GM23338 (cell line): ENCODE measurements at regions not wholly inside any gene's neighbourhood (a gene's known extent, or its start where the extent isn't known, plus 50 kb on each side); places are given as distances from the start of the nearest gene placed in this dataset.

Experiments used
- ATAC-seq: fragments of 200-7000 bp; cut with Tn5 transposase; 3 replicates; pipeline ENCODE4 v1.9.1; 2020
- DNase-seq: peaks from one replicate; pipeline ENCODE4 v3.0.0-alpha.2; 2015; ENCODE audit warnings: low spot score
- H2AFZ ChIP-seq: fragments of 200-600 bp; sonication (generic); 2 replicates; pipeline ENCODE4 v1.8.0; 2016; ENCODE audit warnings: antibody characterized with exemption, mild to moderate bottlenecking, moderate library complexity
- H3F3A ChIP-seq: fragments of 200-600 bp; sonication (generic); replicated peaks from 2 replicates; pipeline ENCODE4 v1.8.0; 2017; ENCODE audit warnings: antibody characterized with exemption, mixed run types, low read depth
- H3K27ac ChIP-seq: fragments of 200-600 bp; sonication (generic); 2 replicates; pipeline ENCODE4 v1.6.1; 2016; ENCODE audit warnings: low read depth
- H3K27me3 ChIP-seq: fragments of 200-600 bp; sonication (generic); 2 replicates; pipeline ENCODE4 v1.8.0; 2016; ENCODE audit warnings: mild to moderate bottlenecking, mixed run types, moderate library complexity; ENCODE audit not compliant: insufficient read depth
- H3K36me3 ChIP-seq: fragments of 200-600 bp; sonication (generic); 2 replicates; pipeline ENCODE4 v1.8.0; 2016; ENCODE audit warnings: mild to moderate bottlenecking; ENCODE audit not compliant: insufficient read depth
- H3K4me1 ChIP-seq: fragments of 200-600 bp; sonication (generic); 2 replicates; pipeline ENCODE4 v1.8.0; 2016; ENCODE audit warnings: mild to moderate bottlenecking, moderate library complexity; ENCODE audit not compliant: insufficient read depth
- H3K4me2 ChIP-seq: fragments of 200-600 bp; sonication (generic); 2 replicates; pipeline ENCODE4 v1.7.1; 2017; ENCODE audit warnings: mixed run types
- H3K4me3 ChIP-seq: fragments of 200-600 bp; sonication (generic); 2 replicates; pipeline ENCODE4 v1.6.1; 2016; ENCODE audit warnings: mixed run types
- H3K79me2 ChIP-seq: fragments of 200-600 bp; sonication (generic); replicated peaks from 2 replicates; pipeline ENCODE4 v1.8.0; 2017; ENCODE audit warnings: mild to moderate bottlenecking; ENCODE audit not compliant: insufficient read depth
- H3K9me2 ChIP-seq: fragments of 200-600 bp; sonication (generic); 2 replicates; pipeline ENCODE4 v1.8.0; 2017; ENCODE audit not compliant: insufficient read depth
- H4K20me1 ChIP-seq: fragments of 200-600 bp; sonication (generic); replicated peaks from 2 replicates; pipeline ENCODE4 v1.8.0; 2017; ENCODE audit warnings: mild to moderate bottlenecking; ENCODE audit not compliant: insufficient read depth
- H3K27ac Mint-ChIP-seq: 2 replicates; pipeline ENCODE4 v1.8.0; 2020; ENCODE audit warnings: inconsistent platforms, mild to moderate bottlenecking, moderate library complexity, mixed read lengths
- H3K27me3 Mint-ChIP-seq: 3 replicates; pipeline ENCODE4 v1.8.0; 2022; ENCODE audit warnings: low read depth, mild to moderate bottlenecking, moderate library complexity, mixed read lengths, inconsistent platforms; ENCODE audit not compliant: insufficient read depth, poor library complexity
- H3K36me3 Mint-ChIP-seq: 3 replicates; pipeline ENCODE4 v1.8.0; 2021; ENCODE audit warnings: low read depth, mild to moderate bottlenecking, inconsistent platforms, moderate library complexity, mixed read lengths
- H3K4me1 Mint-ChIP-seq: 3 replicates; pipeline ENCODE4 v1.8.0; 2020; ENCODE audit warnings: mild to moderate bottlenecking, inconsistent platforms, mixed read lengths
- H3K4me3 Mint-ChIP-seq: 3 replicates; pipeline ENCODE4 v1.8.0; 2021; ENCODE audit warnings: moderate library complexity, mild to moderate bottlenecking, inconsistent platforms, mixed read lengths
- H3K9me3 Mint-ChIP-seq: 3 replicates; pipeline ENCODE4 v1.8.0; 2020; ENCODE audit warnings: moderate library complexity, mild to moderate bottlenecking, inconsistent platforms, mixed read lengths
- CTCF ChIP-seq, 2 experiments: fragments of 200-600 bp in 1 of 2; sonication (generic) in 1 of 2; conservative IDR thresholded peaks; 2 replicates each; pipeline versions ENCODE4 v1.5.1 to v1.6.1; 2016 to 2017; ENCODE audit warnings: antibody characterized with exemption in 2 of 2, low read depth in 2 of 2, mild to moderate bottlenecking in 2 of 2, moderate library complexity in 1 of 2
- EZH2phosphoT487 ChIP-seq: fragments of 200-600 bp; sonication (generic); IDR thresholded peaks from one replicate; pipeline ENCODE4 v1.8.1; 2018; ENCODE audit warnings: antibody characterized with exemption; ENCODE audit not compliant: unreplicated experiment
- POLR2AphosphoS5 ChIP-seq: IDR thresholded peaks from 2 replicates; pipeline ENCODE4 v1.6.1; 2016; ENCODE audit warnings: antibody characterized with exemption, low read depth
- STAT1 ChIP-seq: IDR thresholded peaks from one replicate; pipeline ENCODE4 v1.6.1; 2016; ENCODE audit warnings: antibody characterized with exemption; ENCODE audit not compliant: unreplicated experiment
- ZNF114 ChIP-seq: fragments of 250-450 bp; sonication (Bioruptor Pico); IDR thresholded peaks from 2 replicates; pipeline ENCODE4 v1.5.0; 2020; ENCODE audit warnings: mild to moderate bottlenecking, moderate library complexity
- ZNF331 ChIP-seq: fragments of 250-450 bp; sonication (Bioruptor Pico); IDR thresholded peaks from 2 replicates; pipeline ENCODE4 v1.5.0; 2020; ENCODE audit warnings: low read depth, mild to moderate bottlenecking, moderate library complexity
- ZNF462 ChIP-seq: fragments of 250-450 bp; sonication (Bioruptor Pico); IDR thresholded peaks from 2 replicates; pipeline ENCODE4 v1.5.0; 2020; ENCODE audit warnings: mild to moderate bottlenecking, moderate library complexity

- TF ChIP-seq ZNF462 (CRISPR knock-in tag): no peak
- no peak for TF ChIP-seq STAT1
- TF ChIP-seq ZNF114 (CRISPR knock-in tag): no peak
Measured at GRCh38 chr17:73867056-73867455, 222.8 kb upstream of the SDK2 start (continued).

- no peak for ATAC-seq
- Histone ChIP-seq H3K9me2 (no peaks in the 10 kb centered on the region), H3K27me3 (no peaks in the 10 kb centered on the region), H2AFZ (no peak overlapping the region), H3K4me2 (no peak overlapping the region), H3K27ac (no peak overlapping the region), H3F3A (no peaks in the 10 kb centered on the region), H3K4me3 (no peak overlapping the region), H3K79me2 (no peaks in the 10 kb centered on the region), H4K20me1 (no peaks in the 10 kb centered on the region; the same call in 1 of the 2 replicates), H3K36me3 (no peaks in the 10 kb centered on the region), H3K4me1 (no peaks in the 10 kb centered on the region)
- H3K9me3 Mint-ChIP-seq: peaks cover 3% of the 10 kb centered on the region; the same call in 1 of the 3 replicates
- H3K36me3 Mint-ChIP-seq: no peaks in the 10 kb centered on the region
- peaks cover 17% of the 10 kb centered on the region for H3K27me3 Mint-ChIP-seq
- peaks cover 2% of the 10 kb centered on the region; the same call in 2 of the 3 replicates for H3K4me1 Mint-ChIP-seq
- H3K4me3 Mint-ChIP-seq: no peak overlapping the region
- no peak for TF ChIP-seq ZNF114 (CRISPR knock-in tag)
- no peak for TF ChIP-seq ZNF331 (CRISPR knock-in tag)
- DNase-seq: no peak
- H3K27ac Mint-ChIP-seq: no peak overlapping the region
Measured at GRCh38 chr17:73870068-73870467, 225.8 kb upstream of the SDK2 start.

- Mint-ChIP-seq H3K36me3 (no peaks in the 10 kb centered on the region), H3K4me1 (peaks cover 2% of the 10 kb centered on the region; the same call in 2 of the 3 replicates), H3K9me3 (peaks cover 3% of the 10 kb centered on the region; the same call in 1 of the 3 replicates), H3K27me3 (peaks cover 17% of the 10 kb centered on the region), H3K4me3 (no peak overlapping the region), H3K27ac (no peak overlapping the region)
- Histone ChIP-seq H4K20me1 (no peaks in the 10 kb centered on the region; the same call in 1 of the 2 replicates), H3K4me1 (no peaks in the 10 kb centered on the region), H3F3A (no peaks in the 10 kb centered on the region), H3K9me2 (no peaks in the 10 kb centered on the region), H3K4me2 (no peak overlapping the region), H2AFZ (no peak overlapping the region), H3K4me3 (no peak overlapping the region), H3K36me3 (no peaks in the 10 kb centered on the region), H3K27me3 (no peaks in the 10 kb centered on the region), H3K27ac (no peak overlapping the region), H3K79me2 (no peaks in the 10 kb centered on the region)
- DNase-seq (no peak), ATAC-seq (no peak)
- TF ChIP-seq STAT1 (no peak), CTCF (conservative IDR thresholded peaks at IDR 0.05; ENCODE audit: low read depth in 2 of 2) (no peak), POLR2AphosphoS5 (no peak), EZH2phosphoT487 (no peak)
Measured at GRCh38 chr17:73870473-73870872, 226.2 kb upstream of the SDK2 start.
